Suprapubic skin (tissue), 4 donors: ENCODE measurements at regions not wholly inside any gene's neighbourhood (a gene's known extent, or its start where the extent isn't known, plus 50 kb on each side); places are given as distances from the start of the nearest gene placed in this dataset.

Source experiments
- CTCF ChIP-seq, 2 donors: fragments of 200-600 bp in 1 of 2; fragments of 450-650 bp in 1 of 2; sonication (generic) in 1 of 2; IDR thresholded peaks; one replicate each; pipeline ENCODE4 v1.5.1; 2016 to 2019; ENCODE audit warnings: antibody characterized with exemption in 2 of 2, mild to moderate bottlenecking in 1 of 2, moderate library complexity in 1 of 2
- EP300 ChIP-seq: sonication (generic); formaldehyde crosslinking; IDR thresholded peaks from one replicate; pipeline ENCODE4 v1.6.1; 2017; ENCODE audit warnings: antibody characterized with exemption
- POLR2A ChIP-seq, 2 donors: fragments of 450-650 bp; IDR thresholded peaks; one replicate each; pipeline ENCODE4 v1.6.1; 2017; ENCODE audit warnings: antibody characterized with exemption in 2 of 2, mild to moderate bottlenecking in 2 of 2, moderate library complexity in 2 of 2
- POLR2AphosphoS5 ChIP-seq, 3 donors: sonication (generic); formaldehyde crosslinking; IDR thresholded peaks; one replicate each; pipeline ENCODE4 v1.6.1; 2017; ENCODE audit warnings: antibody characterized with exemption in 3 of 3

GRCh38 chr6:49051281-49051680 lies 411.8 kb downstream of the MMUT start:
- no peak for TF ChIP-seq CTCF (IDR thresholded peaks at IDR 0.05)
- no peak for TF ChIP-seq POLR2A (IDR thresholded peaks at IDR 0.05)
- TF ChIP-seq POLR2AphosphoS5 (IDR thresholded peaks at IDR 0.05), result no peak
- no peak for TF ChIP-seq EP300
